Subcutaneous abdominal adipose tissue (tissue), 5 donors: ENCODE measurements at regions not wholly inside any gene's neighbourhood (a gene's known extent, or its start where the extent isn't known, plus 50 kb on each side); places are given as distances from the start of the nearest gene placed in this dataset.

ENCODE experiments used
- H3K27ac ChIP-seq: one replicate; pipeline ENCODE4 v1.7.0; 2013; ENCODE audit warnings: low read depth, mild to moderate bottlenecking, inconsistent platforms, low read length, moderate library complexity
- H3K27me3 ChIP-seq, 5 donors: one replicate each; pipeline ENCODE4 v1.7.0; 2013; ENCODE audit warnings: low read length in 5 of 5, inconsistent platforms in 1 of 5; ENCODE audit not compliant: control insufficient read depth in 5 of 5, insufficient read depth in 4 of 5
- H3K36me3 ChIP-seq, 5 donors: one replicate each; pipeline ENCODE4 v1.7.0; 2013; ENCODE audit warnings: low read length in 5 of 5; ENCODE audit not compliant: control insufficient read depth in 5 of 5, insufficient read depth in 5 of 5
- H3K4me1 ChIP-seq, 5 donors: one replicate each; pipeline ENCODE4 v1.7.0; 2013; ENCODE audit warnings: low read length in 5 of 5, mild to moderate bottlenecking in 3 of 5, moderate library complexity in 1 of 5; ENCODE audit not compliant: control insufficient read depth in 5 of 5, insufficient read depth in 5 of 5
- H3K4me3 ChIP-seq, 5 donors: one replicate each; pipeline ENCODE4 v1.7.0; 2013; ENCODE audit warnings: low read length in 5 of 5, low read depth in 1 of 5
- H3K9ac ChIP-seq, 5 donors: one replicate each; pipeline ENCODE4 v1.7.0; 2013; ENCODE audit warnings: low read length in 5 of 5, mild to moderate bottlenecking in 4 of 5, moderate library complexity in 3 of 5
- H3K9me3 ChIP-seq, 5 donors: one replicate each; pipeline ENCODE4 v1.7.0; 2013; ENCODE audit warnings: low read length in 5 of 5; ENCODE audit not compliant: control insufficient read depth in 5 of 5
- donor health status: healthy.
- donor health status: healthy.
- donor health status: healthy.
- donor health status: healthy.
- donor health status: healthy.

- Histone ChIP-seq H3K4me3 (no peak overlapping the region), H3K36me3 (no peaks in the 10 kb centered on the region), H3K9me3 (no peaks in the 10 kb centered on the region), H3K4me1 (no peaks in the 10 kb centered on the region), H3K27ac (no peak overlapping the region), H3K9ac (no peak overlapping the region), H3K27me3 (no peaks in the 10 kb centered on the region)
Observed at GRCh38 chr1:193480755-193481154, 294.3 kb upstream of the B3GALT2 start.

- Histone ChIP-seq H3K27me3 (no peaks in the 10 kb centered on the region), H3K9me3 (no peaks in the 10 kb centered on the region), H3K4me3 (no peak overlapping the region), H3K36me3 (no peaks in the 10 kb centered on the region), H3K27ac (no peak overlapping the region), H3K4me1 (no peaks in the 10 kb centered on the region), H3K9ac (no peak overlapping the region)
Observed at GRCh38 chr1:193479187-193479586, 292.8 kb upstream of the B3GALT2 start.

GRCh38 chr1:193476748-193477147 is 290.3 kb upstream of the B3GALT2 start:
- Histone ChIP-seq H3K27me3 (no peaks in the 10 kb centered on the region), H3K4me3 (no peak overlapping the region), H3K36me3 (no peaks in the 10 kb centered on the region), H3K27ac (no peak overlapping the region), H3K9ac (no peak overlapping the region), H3K4me1 (no peaks in the 10 kb centered on the region), H3K9me3 (no peaks in the 10 kb centered on the region)

- H3K9ac ChIP-seq, result no peak overlapping the region
- no peak overlapping the region for H3K4me3 ChIP-seq
Observed at GRCh38 chr1:193473932-193474331, 287.5 kb upstream of the B3GALT2 start.

GRCh38 chr1:193472838-193473398 is 286.5 kb upstream of the B3GALT2 start:
- no peaks in the 10 kb centered on the region for H3K4me1 ChIP-seq
- no peaks in the 10 kb centered on the region for H3K9me3 ChIP-seq
- H3K27ac ChIP-seq, result no peak overlapping the region
- no peak overlapping the region for H3K4me3 ChIP-seq
- H3K9ac ChIP-seq, result no peak overlapping the region
- H3K27me3 ChIP-seq, result no peaks in the 10 kb centered on the region
- H3K36me3 ChIP-seq, result no peaks in the 10 kb centered on the region

More at GRCh38 chr1:193473932-193474331, 287.5 kb upstream of the B3GALT2 start:
- no peaks in the 10 kb centered on the region for H3K9me3 ChIP-seq
- H3K27me3 ChIP-seq, result no peaks in the 10 kb centered on the region
- H3K27ac ChIP-seq, result no peak overlapping the region
- no peaks in the 10 kb centered on the region for H3K4me1 ChIP-seq
- no peaks in the 10 kb centered on the region for H3K36me3 ChIP-seq

- no peak overlapping the region for H3K27ac ChIP-seq
- no peaks in the 10 kb centered on the region for H3K4me1 ChIP-seq
- H3K27me3 ChIP-seq, result no peaks in the 10 kb centered on the region
- H3K9me3 ChIP-seq, result no peaks in the 10 kb centered on the region
- H3K4me3 ChIP-seq, result no peak overlapping the region
- H3K36me3 ChIP-seq, result no peaks in the 10 kb centered on the region
- H3K9ac ChIP-seq, result no peak overlapping the region
Observed at GRCh38 chr1:193472430-193472829, 286.0 kb upstream of the B3GALT2 start.

- Histone ChIP-seq H3K9ac (no peak overlapping the region), H3K27ac (no peak overlapping the region), H3K27me3 (no peaks in the 10 kb centered on the region), H3K9me3 (no peaks in the 10 kb centered on the region), H3K4me3 (no peak overlapping the region), H3K36me3 (no peaks in the 10 kb centered on the region), H3K4me1 (no peaks in the 10 kb centered on the region)
Observed at GRCh38 chr1:193471981-193472380, 285.6 kb upstream of the B3GALT2 start.

- H3K27me3 ChIP-seq, result no peaks in the 10 kb centered on the region
- H3K4me1 ChIP-seq, result peaks cover 0 to 4% (median 0%) of the 10 kb centered on the region in 5 donors
- no peak overlapping the region for H3K4me3 ChIP-seq
- no peaks in the 10 kb centered on the region for H3K36me3 ChIP-seq
- H3K9ac ChIP-seq, result no peak overlapping the region
- H3K9me3 ChIP-seq, result no peaks in the 10 kb centered on the region
- H3K27ac ChIP-seq, result no peak overlapping the region
Observed at GRCh38 chr1:193463326-193463932, 277.0 kb upstream of the B3GALT2 start.

GRCh38 chr1:193462629-193463320 is 276.4 kb upstream of the B3GALT2 start:
- peaks cover 0 to 4% (median 0%) of the 10 kb centered on the region in 5 donors for H3K4me1 ChIP-seq
- no peaks in the 10 kb centered on the region for H3K9me3 ChIP-seq
- H3K36me3 ChIP-seq, result no peaks in the 10 kb centered on the region
- H3K27ac ChIP-seq, result no peak overlapping the region
- no peak overlapping the region for H3K9ac ChIP-seq
- peak overlapping the region in 2 of 5 donors; percentile 15 to 28 for H3K4me3 ChIP-seq
- H3K27me3 ChIP-seq, result no peaks in the 10 kb centered on the region

- no peak overlapping the region for H3K4me3 ChIP-seq
- no peaks in the 10 kb centered on the region for H3K27me3 ChIP-seq
- H3K36me3 ChIP-seq, result no peaks in the 10 kb centered on the region
- no peaks in the 10 kb centered on the region for H3K9me3 ChIP-seq
- H3K27ac ChIP-seq, result no peak overlapping the region
- H3K9ac ChIP-seq, result no peak overlapping the region
- peaks cover 0 to 4% (median 0%) of the 10 kb centered on the region in 5 donors for H3K4me1 ChIP-seq
Observed at GRCh38 chr1:193458628-193459027, 272.2 kb upstream of the B3GALT2 start.
